GM19043 (cell line): ENCODE measurements at regions not wholly inside any gene's neighbourhood (a gene's known extent, or its start where the extent isn't known, plus 50 kb on each side); places are given as distances from the start of the nearest gene placed in this dataset.
A peak's percentile ranks its signal among the peaks of the same experiment; 100 is the strongest.
"Not testable (repeated sequence)": the region's sequence is repeated elsewhere in the genome, so short reads cannot be mapped to it uniquely, and the experiment has no call there.

Source experiments
- ATAC-seq: cut with Tn5 transposase; IDR thresholded peaks from one replicate; pipeline ENCODE4 v1.9.1; 2021; ENCODE audit warnings: low read depth; ENCODE audit not compliant: unreplicated experiment

DNA sequence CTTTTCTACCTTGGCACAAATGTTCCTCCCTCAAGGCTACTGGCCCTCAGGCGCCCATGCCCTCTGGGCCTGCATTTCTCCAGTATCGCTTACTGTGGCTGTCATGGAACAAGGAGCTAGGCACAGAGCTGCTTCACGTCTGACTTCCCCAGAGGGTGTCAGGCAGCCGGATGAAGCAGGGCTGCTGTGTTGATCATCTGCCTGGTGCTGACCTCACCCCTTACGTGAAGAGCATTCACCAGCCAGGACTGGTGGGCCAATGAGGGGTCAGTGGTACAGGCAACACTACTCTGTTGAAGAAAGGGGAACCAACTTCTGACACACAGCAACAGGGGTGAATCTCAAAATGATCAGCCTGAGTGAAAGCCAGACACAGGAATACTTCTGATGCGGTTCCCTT, 215.5 kb upstream of the GALNT2 start:
- no peak for ATAC-seq

DNA sequence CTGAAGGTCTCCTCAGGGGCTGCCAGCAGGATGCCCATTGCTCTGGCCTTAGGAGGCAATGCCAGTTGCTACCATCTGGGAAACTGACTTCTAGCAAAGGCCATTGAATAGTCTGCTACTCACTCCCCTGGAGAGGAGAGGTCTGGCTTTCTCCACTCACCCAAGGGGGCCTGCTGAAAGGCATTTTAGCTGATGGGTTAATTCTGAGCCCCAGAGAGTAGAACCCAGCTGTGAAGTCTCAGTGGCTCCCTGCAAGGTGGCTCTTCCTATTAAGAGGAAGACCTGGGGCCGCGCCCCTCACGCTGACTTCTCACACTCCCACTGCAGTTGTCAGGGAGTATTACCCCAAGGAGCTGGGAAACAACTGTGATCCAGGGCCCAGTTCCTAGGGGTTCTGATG, 213.3 kb upstream of the GALNT2 start:
- ATAC-seq, result no peak

DNA sequence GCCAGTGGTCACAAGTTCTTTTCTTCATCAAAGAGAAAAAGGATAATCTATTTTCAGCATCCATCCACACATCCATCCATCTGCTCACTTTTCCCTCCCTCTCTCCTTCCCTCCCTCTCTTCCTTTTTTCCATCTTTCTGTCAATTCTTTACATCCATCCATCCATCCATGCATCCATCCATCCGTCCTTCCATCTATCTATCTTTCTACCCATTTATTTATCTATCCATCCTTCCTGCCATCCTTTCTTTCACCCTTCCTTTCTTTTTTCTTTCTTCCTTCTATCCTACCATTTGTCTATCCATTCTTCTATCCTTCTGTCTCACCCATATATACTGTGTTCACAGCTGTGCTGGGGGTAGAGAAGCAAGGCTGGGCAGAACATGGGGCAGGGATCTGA, 212.4 kb upstream of the GALNT2 start:
- no peak for ATAC-seq

DNA sequence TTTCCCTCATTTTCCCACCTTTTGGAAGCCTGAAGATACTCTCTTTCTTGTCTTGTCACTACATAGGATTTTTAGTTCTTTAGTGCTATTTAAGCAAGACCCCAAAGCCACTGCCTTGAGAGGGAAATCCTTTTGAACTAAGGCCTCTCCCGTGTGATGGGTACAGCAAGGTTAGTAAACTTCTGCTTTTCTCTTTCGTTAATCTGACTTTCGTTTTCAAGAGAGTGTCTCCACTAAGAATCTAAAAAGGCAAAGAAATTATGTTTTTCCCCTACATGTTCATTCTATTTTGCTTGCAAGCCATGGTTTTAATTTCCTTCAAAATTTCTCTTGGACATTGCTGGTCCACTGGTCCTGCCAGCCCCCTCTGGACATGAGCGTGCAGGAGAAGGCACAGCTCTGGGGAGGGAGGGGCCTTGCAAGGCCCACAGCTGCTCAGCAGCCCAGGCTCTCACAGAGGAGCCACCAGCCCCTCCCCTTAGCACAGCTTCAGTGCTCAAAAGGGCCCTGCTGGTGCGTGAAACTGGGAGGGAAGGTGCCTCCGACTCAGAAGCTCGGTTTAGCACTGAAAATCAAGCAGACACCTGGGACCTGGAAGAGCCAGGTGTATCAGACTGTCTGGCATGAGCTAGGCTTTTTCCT, 210.9 kb upstream of the GALNT2 start:
- peak; percentile 94 for ATAC-seq

DNA sequence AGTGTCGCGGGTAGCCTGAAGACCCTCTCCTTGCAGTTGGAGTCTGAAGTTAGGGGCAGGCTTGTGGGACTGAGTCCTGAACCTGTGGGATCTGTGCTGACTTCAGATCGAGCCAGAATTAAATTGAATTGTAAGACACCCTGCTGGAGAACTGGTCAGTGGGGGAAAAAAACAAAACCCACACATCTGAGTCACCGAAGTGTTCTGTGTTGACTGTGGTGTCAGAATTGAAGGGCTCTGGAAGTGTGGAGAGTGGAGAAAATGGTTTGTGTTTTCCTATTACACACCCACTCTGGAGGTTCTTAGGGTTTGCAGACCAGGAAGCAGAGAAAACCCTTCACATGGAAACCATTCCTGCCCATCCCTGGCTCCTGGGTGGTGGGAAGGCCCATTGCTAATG, 209.5 kb upstream of the GALNT2 start:
- no peak for ATAC-seq

DNA sequence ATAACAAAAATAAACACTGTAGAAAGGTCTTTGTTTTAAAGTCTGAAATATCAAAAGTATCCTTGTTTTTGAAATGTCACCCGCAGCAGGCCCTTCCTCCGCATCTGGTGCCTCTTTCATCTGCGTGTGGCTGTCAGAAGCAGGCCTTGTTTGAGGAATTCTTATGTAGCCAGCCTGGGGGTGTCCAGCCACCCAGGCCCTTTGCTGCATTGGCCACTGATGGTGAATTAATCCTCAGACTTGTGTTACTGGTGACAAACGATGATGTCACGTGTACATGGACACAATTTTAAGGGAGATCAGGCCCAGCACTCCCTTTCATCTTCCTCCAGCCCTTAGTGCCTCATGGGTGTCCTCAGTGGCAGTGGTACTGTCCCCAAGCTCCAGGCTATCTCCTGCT, 208.0 kb upstream of the GALNT2 start:
- ATAC-seq, result no peak

DNA sequence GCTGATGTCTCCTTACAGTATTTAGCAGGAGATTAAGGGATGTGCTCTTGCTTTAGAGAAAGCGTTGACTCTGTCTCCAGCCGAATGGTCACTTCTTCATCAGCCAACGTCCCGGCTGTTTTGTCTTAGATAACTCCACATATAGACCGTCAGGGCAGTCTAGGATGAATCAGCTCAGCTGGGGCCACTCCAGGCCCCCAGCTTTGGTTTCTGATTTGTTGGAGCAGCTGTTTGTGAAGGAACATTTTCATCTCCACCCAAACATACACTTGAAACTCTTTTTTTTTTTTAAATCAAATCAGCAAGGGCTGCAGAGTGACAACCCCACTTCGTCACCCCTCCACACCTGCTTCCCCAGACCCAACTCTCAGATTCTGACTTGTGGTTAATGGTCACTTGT, 206.1 kb upstream of the GALNT2 start:
- no peak for ATAC-seq

DNA sequence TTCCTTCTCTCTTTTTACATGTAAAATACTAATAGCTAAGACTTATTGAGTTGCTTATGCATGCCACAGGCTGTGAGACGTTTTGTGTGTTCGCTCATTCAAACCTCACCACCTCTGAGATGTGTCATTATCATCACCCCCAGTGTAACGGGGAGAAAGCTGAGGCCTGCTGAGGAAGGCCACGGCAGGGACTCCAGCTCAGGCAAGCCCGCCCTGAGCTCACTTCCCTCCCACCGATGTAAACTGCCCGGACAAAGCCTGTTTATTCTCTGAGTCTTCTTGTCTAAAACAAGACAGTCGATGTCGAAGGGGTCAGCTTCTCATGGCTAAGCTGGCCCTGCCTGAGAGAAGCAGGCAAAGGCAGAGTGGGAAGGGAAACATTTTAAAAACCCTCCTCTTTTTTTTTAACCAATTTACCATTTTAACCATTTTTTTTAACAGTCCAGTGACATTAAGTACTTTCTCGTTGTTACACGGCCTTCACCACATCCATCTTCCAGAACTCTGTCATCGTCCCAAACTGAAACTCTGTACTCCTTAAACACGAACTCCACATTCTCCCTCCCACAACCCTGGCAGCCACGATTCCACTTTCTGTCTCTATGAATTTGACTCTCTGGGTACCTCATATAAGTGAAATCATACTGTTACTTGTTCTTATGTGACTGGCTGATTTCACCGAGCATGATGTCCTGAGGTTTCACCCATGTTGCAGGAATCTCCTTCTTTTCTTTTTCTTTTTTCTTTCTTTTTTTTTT, 204.8 kb upstream of the GALNT2 start:
- ATAC-seq, result no peak

DNA sequence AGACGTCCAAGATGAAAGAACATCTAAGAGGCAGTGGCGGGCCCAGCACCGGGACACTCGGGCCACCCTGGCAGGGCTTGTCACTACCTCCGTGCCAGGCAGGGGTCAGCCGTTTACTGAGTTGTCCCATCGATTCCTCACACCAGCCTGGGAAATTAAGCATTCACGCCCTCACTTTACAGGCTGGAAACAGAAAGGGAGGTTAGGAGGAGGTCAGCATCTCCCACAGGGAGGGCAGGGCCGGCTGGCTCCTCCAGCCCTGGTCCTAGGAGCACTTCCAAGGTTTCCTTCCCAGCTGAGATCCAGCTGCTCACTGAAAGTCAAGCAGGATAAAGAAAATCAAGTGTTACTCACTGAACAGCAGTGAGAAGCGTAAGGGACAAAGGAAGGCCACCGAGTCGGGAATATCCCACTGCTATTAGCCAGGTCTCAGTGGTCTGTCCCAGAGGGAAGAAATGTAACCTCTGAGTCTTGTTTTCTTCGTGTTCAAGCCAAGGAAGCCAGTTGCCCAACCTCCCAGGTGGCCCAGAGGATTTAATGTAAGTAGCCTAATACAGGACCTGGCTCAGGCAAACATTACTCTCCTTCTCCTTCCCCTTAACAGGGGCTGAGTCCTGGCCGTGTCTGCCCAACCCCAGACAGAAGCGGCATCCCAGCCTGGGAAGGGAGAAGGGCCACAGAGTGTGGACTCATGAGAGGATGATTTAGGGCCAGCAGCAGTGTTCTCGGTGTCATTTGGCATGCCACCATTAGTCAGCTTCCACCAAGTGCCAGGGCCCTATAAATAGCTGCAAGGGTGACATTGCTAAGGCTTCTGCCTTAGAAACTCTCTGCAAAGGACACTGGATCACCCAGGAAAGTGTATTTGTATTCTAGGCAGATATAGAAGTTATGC, 203.1 kb upstream of the GALNT2 start:
- no peak for ATAC-seq

DNA sequence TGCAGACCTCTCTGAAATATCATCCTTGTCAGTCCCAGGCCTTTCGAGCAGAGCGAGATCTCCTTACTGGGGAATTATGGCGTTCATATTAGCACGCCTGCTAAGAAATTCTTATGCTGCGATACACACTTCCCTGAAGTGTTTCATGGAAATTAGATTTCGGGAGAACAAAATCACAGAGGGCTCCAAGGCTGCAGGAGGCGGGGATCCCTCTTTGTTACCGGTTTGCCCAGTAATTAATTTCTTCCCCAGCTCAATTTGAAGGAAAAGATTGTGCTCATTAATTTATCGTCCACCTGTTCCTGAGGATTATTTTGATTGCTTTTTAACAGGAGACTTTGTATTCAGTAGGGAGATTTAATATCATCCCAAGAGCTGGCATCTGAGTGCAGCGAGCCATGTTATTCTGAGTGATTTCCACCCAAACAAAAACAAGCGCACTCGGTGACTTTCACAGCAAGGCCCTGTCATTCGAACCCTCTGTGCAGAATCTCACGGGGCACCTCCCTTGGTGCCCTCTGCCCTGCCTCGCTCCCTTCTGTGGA, 202.3 kb upstream of the GALNT2 start:
- no peak for ATAC-seq

DNA sequence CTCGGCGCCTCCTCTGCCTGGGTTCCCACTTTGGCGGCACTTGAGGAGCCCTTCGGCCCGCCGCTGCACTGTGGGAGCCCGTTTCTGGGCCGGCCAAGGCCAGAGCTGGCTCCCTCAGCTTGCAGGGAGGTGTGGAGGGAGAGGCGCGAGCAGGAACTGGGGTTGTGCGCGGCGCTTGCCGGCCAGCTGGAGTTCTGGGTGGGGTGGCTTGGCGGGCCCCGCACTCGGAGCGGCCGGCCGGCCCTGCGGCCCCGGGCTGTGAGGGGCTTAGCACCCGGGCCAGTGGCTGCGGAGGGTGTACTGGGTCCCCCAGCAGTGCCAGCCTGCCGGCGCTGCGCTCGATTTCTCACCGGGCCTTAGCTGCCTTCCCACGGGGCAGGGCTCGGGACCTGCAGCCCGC, 201.7 kb upstream of the GALNT2 start:
- ATAC-seq, result not testable (repeated sequence)

DNA sequence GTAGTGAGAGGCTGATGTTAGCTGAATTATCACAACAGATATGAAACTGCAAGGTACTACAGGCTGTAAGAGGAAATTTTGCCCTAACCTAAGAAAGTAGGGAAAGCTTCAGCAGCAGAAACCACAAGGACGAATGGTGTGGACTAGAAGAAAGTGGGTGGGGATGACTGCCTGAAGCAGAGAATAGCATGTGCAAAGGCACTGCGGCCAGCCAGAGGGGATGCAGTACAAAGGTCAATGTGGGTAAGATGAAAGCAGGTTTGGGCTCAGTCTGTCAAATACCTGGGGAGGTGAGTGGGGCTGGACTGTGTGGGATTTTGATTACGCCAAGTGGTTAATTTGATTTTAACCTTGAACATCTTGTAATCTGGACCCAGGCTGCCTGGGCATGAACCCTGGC, 199.3 kb upstream of the GALNT2 start:
- no peak for ATAC-seq

DNA sequence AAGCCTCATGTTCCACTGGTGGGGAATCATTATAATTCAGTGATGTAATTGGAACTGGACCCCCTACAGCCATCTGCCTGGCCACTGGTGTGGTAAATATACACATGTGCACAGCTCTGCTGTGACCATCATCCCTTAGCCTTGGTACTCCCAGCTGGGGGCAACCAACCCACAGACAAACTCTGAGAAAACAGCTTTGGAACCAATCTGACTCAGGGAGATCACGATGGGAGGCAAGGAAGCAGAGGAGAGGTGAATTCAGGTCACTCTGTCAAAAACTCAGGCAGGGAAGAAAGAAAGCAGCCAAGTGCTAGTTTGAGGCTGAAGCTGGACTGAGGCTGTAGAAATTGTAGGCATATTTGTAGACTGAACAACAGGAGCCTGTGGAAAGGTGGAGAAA, 197.8 kb upstream of the GALNT2 start:
- ATAC-seq, result no peak

DNA sequence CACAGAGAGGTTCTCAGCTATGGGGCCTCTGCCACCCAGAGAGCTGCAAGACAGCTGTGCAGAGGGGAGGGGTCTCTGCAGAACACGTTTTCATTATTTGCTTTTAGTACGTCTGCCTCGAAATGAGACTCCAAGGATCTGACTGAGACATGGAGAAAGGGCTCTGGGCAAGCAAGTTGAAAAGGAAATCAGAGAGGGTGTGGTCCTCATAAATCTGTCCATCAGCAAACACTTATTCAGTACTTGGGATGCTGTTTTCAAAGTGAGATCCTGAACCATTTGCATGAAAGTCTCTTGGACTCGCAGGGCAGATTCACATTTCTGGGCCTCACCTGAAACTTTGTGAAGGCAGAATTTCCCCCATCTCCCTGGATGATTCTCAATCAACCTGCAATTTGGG, 197.4 kb upstream of the GALNT2 start:
- no peak for ATAC-seq

DNA sequence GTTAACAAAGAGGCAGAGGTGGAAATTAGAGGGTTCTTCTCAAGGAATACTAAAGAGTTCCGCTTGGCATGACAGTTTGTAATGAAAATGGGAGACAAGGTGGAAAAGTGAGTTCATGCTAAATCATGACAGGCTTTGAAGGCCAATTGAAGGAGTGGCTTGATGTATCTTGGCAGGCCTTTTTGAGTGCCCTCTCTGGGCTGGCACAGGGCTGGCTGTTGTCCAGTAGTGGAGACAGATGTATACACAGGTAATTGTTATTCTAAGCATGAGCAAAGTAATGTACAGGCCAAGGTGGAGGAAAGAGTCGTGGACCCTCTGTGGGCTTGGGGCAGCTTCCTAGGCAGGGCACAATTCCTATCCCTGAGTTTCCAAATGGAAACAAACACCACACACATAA, 196.7 kb upstream of the GALNT2 start:
- no peak for ATAC-seq

DNA sequence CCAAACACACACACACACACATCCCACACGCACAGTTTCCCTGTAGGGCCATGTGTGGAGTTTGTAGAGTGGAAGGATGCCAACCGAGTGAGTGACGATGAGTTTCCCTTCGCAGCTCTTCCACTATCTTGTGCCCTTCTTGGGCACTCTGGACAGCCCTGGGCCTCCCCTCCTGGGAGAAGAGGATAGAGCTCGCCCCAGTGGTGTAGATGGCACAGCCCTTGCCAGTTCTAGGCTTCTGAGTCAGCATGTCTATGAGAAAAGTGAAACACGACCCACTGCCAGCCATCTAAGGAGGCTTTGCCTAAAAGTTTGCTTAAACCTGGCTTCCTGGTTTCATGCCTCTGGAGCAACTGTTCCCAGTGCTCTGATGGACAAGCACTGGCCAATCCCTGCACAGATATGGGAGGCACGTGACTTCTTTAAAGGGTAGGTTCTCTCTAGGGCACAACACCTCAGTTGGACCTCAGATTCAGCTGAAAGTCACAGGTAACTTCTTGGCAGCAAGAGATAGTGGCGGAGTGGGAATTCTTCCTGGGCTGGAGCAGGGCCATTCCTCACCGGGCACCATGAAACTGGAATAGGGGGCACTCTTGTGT, 195.9 kb upstream of the GALNT2 start:
- no peak for ATAC-seq

DNA sequence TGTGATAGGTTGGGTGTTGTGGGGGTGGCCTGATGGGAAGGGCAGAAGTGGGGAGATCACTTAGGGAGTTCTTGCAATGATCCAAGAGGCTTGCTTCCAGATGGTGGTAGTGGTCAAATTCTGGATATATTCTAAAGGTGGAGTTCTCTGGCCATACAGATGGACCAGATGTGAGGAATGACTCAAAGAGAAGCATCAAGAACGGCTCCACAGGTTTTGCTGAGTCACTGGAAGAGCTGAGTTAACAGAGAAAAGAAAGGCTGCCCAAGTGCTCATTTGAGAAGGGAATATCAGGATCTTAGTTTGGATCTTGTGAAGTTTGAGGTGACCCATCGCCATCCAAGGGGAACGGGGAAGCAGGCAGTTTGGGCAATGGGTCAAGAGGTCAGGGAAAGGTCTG, 192.9 kb upstream of the GALNT2 start:
- no peak for ATAC-seq

DNA sequence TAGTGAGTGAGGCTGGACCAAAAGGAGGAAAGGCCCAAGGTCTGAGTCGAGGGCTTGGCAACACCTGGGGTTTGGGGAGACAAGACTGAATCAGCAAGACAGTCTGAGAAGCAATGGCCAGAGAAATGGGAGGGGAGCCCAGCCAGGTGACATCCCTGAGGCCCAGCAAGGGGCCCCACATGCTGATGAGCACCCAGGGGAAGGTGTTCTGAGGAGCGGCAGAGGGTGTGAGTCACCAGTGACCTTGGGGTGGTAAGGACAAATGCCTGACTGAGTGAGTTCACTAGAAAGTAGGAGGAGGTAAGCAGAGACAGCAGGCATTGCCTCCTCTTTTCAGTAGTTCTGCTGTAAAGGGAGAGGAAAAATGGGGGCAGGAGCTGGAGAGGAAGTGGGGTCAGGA, 192.4 kb upstream of the GALNT2 start:
- no peak for ATAC-seq

DNA sequence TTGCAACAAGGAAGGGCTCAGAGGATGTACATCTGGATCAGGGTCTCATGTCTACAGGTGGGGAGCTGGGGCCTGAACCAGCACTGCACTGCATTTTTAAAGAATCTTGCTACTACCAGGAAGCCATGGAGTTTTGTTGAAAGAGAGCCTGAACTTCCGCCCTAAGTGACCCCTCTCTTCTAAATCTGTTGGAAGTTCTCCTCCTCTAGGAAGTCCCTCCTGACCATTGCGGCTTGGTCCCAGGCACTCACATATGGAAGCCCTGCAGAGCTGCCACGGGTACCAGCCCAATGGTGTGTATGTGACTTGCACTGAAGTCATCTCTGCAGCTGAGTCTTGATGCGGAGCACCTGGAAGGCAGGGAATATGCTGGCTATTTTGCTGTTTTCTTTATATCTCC, 192.0 kb upstream of the GALNT2 start:
- ATAC-seq, result no peak

DNA sequence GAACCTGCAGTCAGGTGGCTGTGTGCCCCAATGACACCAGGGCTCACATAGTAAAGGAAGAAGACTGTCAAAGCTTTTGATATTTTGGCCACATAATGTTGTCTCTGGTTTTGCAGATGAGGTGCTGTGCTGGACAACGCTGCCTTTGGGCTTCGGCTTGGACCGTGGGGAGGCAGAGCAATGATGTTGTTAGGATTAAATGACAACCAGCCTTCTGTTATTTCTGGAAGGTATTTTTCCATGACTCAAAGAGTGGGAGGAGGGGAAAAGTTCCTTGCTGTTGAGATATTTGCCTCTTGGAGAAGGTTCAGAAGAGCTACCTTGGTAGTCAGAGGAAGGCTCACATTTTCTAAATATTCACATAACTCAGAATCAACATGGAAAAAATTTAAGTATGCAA, 187.3 kb upstream of the GALNT2 start:
- ATAC-seq, result no peak
